Stimulated activated naive CD8-positive, alpha-beta T cell treated with anti-CD3 and anti-CD28 coated beads, Interleukin-15, Interleukin-2, amounts not matched to agents 100 U/mL and 50 U/mL, for 24 hours (primary cell): ENCODE measurements at regions not wholly inside any gene's neighbourhood (a gene's known extent, or its start where the extent isn't known, plus 50 kb on each side); places are given as distances from the start of the nearest gene placed in this dataset.
"Not testable (repeated sequence)": the region's sequence is repeated elsewhere in the genome, so short reads cannot be mapped to it uniquely, and the experiment has no call there.

ENCODE experiments used
- ATAC-seq: fragments of 150-1000 bp; cut with Tn5 transposase; one replicate; pipeline ENCODE4 v1.10.0; 2021
- DNase-seq: peaks from one replicate; pipeline ENCODE4 v3.0.0; 2021

- ATAC-seq (no peak), DNase-seq (no peak)
These were observed 150.5 kb upstream of the DDIT4L start for GRCh38 chr4:100340512-100341485.

DNA sequence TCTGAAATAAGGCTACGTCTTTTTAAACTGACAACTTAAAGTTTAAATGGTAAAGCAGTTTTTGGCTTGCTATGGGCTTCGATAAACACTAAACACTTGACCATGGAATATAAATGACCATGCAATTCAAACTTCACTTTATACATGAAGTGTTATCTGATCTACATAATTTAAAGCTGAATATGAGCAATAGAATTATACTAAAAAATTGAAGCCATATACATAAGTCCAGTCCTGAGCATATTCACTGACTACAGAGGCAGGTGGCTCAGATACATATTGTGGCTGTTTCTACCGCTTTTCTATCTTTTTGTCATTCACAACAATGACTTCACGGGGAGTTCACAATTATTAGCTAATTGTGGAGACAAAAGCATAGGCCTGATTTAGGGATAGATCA lies 149.6 kb upstream of the DDIT4L start:
- no peak for ATAC-seq
- DNase-seq, result no peak

GRCh38 chr4:100333491-100333890 lies 143.2 kb upstream of the DDIT4L start:
- ATAC-seq, DNase-seq: not testable (repeated sequence)

DNA sequence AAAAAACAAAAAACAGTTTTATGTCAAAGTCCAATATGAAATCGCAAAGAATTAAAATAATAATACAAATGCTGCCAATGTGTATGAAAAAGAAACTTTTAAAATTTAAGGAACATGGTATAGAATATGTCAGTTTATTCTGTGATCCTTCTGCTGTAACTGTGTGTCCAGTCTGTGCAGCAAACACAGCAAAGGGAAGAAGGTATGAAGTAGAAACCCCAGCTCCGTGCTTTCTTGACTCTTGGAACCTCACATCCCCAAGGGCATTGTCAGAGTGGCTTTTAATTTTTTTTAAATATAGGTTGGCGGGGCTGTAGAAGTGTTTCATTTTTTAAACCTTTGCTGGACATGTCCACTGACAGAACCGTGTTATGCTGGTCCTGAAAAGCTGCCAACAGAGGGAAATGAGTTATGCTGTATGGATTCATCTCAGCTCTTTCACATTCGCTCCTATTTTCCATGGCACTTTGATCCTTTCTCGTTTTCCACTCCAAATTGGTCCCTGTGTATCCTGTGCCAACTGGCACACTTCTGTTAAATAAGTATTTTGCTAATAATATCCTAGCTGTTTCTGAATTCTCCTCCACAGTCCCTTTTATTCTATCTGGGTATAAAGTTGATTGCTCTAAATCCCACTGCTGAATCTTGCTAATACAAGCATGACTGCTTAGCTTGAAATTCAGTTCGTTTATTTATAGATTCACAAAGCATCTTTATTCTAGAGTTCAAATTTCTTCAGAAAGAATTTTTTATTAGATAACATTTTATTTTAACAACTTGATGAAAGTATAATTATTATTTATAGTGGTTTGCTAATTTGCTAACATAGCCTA lies 127.0 kb upstream of the DDIT4L start:
- ATAC-seq, result no peak
- no peak for DNase-seq

DNA sequence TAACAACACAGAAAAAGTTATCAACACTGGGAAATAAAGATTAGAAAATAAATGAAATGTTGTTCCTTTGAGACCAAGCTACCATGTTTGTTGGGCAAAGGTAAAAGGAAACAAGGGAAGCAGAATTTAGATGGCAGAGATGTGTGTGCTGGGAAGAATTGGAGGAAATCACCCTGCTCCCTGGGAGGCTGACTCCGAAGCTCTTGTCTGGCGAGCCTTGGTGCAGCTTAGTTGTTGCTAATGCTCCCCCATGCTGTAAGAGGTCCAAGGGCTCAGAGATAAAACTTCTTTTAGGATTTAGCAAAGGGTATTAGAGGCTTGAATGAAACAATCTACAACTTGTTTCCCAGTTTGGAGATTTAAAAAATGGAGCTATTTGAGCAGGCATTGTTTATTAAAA lies 123.8 kb upstream of the DDIT4L start:
- DNase-seq (no peak), ATAC-seq (no peak)

- ATAC-seq (no peak), DNase-seq (no peak)
These were observed 122.5 kb upstream of the DDIT4L start for GRCh38 chr4:100312615-100313350.

- DNase-seq, result no peak
These were observed 120.9 kb upstream of the DDIT4L start for GRCh38 chr4:100311181-100311580.

DNA sequence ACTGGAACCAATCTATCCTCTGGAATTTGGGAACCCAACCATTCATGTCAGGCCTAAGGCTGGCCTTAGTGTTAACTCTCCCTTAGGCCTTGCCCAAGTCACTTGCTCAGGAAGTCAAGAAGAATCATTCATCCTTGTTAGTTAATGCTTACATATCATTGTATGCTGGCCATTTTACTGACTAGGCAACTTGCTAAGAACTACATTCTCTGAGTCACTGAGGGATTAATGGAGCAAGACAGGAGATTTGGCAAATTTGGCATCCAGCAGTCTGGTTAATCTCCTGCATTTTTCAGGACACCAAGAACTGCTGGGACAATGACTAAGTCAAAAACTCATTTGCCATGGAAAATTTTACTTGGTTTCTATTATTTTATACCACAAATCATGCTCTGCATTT lies 115.8 kb upstream of the DDIT4L start:
- no peak for DNase-seq
- no peak for ATAC-seq

More at GRCh38 chr4:100311181-100311580, 120.9 kb upstream of the DDIT4L start:
- no peak for ATAC-seq

- ATAC-seq, result no peak
- no peak for DNase-seq
These were observed 112.1 kb upstream of the DDIT4L start for GRCh38 chr4:100302061-100303026.

- ATAC-seq, result no peak
- DNase-seq, result no peak
These were observed 109.0 kb upstream of the DDIT4L start for GRCh38 chr4:100299046-100299840.

- DNase-seq (no peak), ATAC-seq (no peak)
These were observed 105.5 kb upstream of the DDIT4L start for GRCh38 chr4:100295792-100296191.

DNA sequence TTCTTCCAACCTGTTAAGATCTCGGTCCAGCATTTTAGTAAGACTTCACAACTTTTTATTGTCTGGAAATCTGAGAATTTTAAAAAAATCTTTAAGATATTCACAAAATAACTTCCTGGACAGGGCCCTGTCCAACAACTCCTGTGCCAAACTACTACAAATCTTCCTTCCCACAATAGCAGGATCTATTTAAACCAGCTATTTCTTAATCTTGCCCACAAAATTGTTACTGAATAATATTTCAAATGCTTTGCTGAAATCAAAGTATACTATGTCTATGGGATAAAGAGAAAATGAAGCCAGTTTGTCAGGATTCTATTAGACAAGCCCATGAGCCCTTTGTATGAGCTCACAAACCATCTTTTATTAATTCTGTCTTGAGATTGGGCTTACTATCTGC lies 104.1 kb upstream of the DDIT4L start:
- DNase-seq, result no peak

DNA sequence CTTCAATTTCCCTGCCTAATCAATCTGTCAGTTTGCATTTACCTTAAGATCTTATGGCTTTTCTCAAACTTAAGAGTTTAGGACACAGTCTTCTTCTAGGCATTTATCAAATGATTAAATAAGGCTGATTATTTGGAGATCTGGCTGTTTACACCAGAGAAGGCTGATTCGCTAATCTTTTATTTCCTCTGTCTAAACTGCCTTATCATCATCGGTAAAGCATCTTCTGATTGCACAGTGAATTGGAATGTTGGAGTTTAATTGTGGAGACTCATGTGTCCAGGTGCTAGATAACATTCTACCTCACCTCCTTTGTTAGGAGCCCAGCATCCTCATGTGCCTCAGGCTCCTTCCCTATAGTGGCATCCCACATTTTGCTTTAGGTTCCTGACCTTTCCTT lies 100.3 kb upstream of the DDIT4L start:
- DNase-seq, result no peak
- no peak for ATAC-seq

More for the DNA sequence above, 104.1 kb upstream of the DDIT4L start:
- no peak for ATAC-seq

- ATAC-seq, result no peak
- DNase-seq, result no peak
These were observed 99.7 kb upstream of the DDIT4L start for GRCh38 chr4:100289946-100290345.

GRCh38 chr4:100289530-100289888 lies 99.2 kb upstream of the DDIT4L start:
- ATAC-seq (no peak), DNase-seq (no peak)

- DNase-seq (no peak), ATAC-seq (no peak)
These were observed 98.7 kb upstream of the DDIT4L start for GRCh38 chr4:100288811-100289529.

- no peak for DNase-seq
- ATAC-seq, result no peak
These were observed 97.9 kb upstream of the DDIT4L start for GRCh38 chr4:100288161-100288560.

- no peak for DNase-seq
These were observed 97.3 kb upstream of the DDIT4L start for GRCh38 chr4:100287534-100287933.

DNA sequence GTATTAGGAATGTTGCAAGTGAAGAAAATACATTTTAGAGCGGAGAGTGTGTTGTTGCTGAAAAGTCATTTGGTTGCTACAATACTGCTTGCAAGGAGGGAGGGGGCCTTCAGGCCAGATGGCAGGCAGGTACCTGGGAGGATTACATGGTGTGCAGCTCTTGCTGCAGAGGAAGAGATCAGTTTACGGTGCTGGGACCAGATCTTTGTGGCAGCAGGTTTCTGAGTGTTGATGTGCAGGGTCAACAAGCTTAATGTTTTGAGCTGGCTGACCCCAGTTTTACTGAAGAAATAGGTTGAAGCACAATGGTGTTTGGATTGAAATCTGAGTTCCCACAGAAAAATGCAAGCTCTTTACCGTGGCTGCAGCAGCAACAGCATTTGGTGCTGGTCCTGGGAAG lies 96.4 kb upstream of the DDIT4L start:
- no peak for ATAC-seq
- no peak for DNase-seq

More at GRCh38 chr4:100287534-100287933, 97.3 kb upstream of the DDIT4L start:
- ATAC-seq, result no peak

- no peak for ATAC-seq
These were observed 94.9 kb upstream of the DDIT4L start for GRCh38 chr4:100285121-100285520.

More at GRCh38 chr4:100285121-100285520, 94.9 kb upstream of the DDIT4L start:
- DNase-seq, result no peak
